ENCODE measurements at regions not wholly inside any gene's neighbourhood (a gene's known extent, or its start where the extent isn't known, plus 50 kb on each side); places are given as distances from the start of the nearest gene placed in this dataset.

DNA sequence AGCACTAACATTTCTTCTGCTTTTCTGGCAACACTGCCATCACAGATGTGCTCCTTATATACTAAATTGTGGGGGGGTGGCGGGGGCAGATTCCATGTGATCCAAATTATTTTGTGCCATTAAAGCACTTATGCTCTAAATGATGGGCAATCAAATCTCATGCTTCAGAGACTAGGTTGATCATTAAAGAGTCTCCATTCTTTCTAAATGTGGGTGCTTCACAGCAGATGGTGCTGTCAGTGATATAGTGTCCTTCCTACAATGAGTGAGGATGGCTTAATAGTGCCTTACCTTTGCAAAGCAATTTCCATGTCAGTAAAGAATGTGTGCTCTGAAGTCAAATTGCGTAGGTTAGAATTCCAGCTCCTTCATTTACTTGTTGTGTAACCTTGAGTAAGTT is 589.8 kb downstream of the ETS1 start:
- no peaks in the 10 kb centered on the region for H3K36me3 ChIP-seq
- DNase-seq (ENCODE audit: low spot score) (no peak), ATAC-seq (ENCODE audit: insufficient number of reproducible peaks, low FRiP score, low read depth) (no peak)
- peaks cover 0 to 29% of the 10 kb centered on the region in 2 donors for H3K4me1 ChIP-seq (ENCODE audit: control insufficient read depth in 1 of 2, low read depth in 2 of 2)
- no peak overlapping the region for H3K27ac ChIP-seq
- no peaks in the 10 kb centered on the region for H3K9me3 ChIP-seq
- no peak overlapping the region for H3K4me3 ChIP-seq
- TF ChIP-seq, protein P1, sequence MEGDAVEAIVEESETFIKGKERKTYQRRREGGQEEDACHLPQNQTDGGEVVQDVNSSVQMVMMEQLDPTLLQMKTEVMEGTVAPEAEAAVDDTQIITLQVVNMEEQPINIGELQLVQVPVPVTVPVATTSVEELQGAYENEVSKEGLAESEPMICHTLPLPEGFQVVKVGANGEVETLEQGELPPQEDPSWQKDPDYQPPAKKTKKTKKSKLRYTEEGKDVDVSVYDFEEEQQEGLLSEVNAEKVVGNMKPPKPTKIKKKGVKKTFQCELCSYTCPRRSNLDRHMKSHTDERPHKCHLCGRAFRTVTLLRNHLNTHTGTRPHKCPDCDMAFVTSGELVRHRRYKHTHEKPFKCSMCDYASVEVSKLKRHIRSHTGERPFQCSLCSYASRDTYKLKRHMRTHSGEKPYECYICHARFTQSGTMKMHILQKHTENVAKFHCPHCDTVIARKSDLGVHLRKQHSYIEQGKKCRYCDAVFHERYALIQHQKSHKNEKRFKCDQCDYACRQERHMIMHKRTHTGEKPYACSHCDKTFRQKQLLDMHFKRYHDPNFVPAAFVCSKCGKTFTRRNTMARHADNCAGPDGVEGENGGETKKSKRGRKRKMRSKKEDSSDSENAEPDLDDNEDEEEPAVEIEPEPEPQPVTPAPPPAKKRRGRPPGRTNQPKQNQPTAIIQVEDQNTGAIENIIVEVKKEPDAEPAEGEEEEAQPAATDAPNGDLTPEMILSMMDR (IDR thresholded peaks at IDR 0.05): no peak
- no peaks in the 10 kb centered on the region for H3K27me3 ChIP-seq (replicated peaks; ENCODE audit: insufficient read depth)

DNA sequence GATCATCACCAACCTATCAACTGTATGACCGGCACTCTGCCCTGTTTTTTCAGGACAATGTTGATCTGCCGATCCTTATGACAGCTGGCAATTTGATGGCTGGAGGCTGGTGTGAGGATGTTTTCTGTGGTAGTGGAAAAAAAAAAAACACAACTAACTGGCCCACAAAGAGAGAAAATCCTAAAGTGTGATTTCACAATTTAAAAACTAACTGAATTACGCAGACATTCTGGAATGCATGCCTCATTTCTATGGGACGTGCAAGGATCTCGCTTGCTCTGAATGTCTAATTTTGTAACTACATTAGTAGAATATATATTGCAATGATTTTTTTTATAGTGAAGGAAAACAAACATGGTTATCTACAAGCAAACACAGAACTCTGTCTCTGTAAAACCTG is 590.5 kb downstream of the ETS1 start:
- peak overlapping the region in 1 of 2 donors; percentile 36 for H3K27ac ChIP-seq
- H3K4me1 ChIP-seq (ENCODE audit: control insufficient read depth in 1 of 2, low read depth in 2 of 2): peaks cover 0 to 29% of the 10 kb centered on the region in 2 donors
- no peaks in the 10 kb centered on the region for H3K9me3 ChIP-seq
- TF ChIP-seq, protein P1 (IDR thresholded peaks at IDR 0.05): no peak
- no peak overlapping the region for H3K4me3 ChIP-seq
- H3K36me3 ChIP-seq: no peaks in the 10 kb centered on the region
- ATAC-seq (ENCODE audit: insufficient number of reproducible peaks, low FRiP score, low read depth) (no peak), DNase-seq (ENCODE audit: low spot score) (no peak)
- no peaks in the 10 kb centered on the region for H3K27me3 ChIP-seq (replicated peaks; ENCODE audit: insufficient read depth)

GRCh38 chr11:127995921-127996320 is 591.4 kb downstream of the ETS1 start:
- DNase-seq (ENCODE audit: low spot score): no peak
- Histone ChIP-seq H3K27me3 (replicated peaks; ENCODE audit: insufficient read depth) (no peaks in the 10 kb centered on the region), H3K27ac (no peak overlapping the region), H3K36me3 (no peaks in the 10 kb centered on the region), H3K4me1 (ENCODE audit: control insufficient read depth in 1 of 2, low read depth in 2 of 2) (peaks cover 0 to 29% of the 10 kb centered on the region in 2 donors), H3K4me3 (no peak overlapping the region), H3K9me3 (no peaks in the 10 kb centered on the region)
- TF ChIP-seq, protein P1 (IDR thresholded peaks at IDR 0.05): no peak
- ATAC-seq (ENCODE audit: insufficient number of reproducible peaks, low FRiP score, low read depth): no peak

- TF ChIP-seq, protein P1 (IDR thresholded peaks at IDR 0.05): no peak
- no peak for DNase-seq (ENCODE audit: low spot score)
- no peaks in the 10 kb centered on the region for H3K36me3 ChIP-seq
These were observed 592.6 kb downstream of the ETS1 start for GRCh38 chr11:127994736-127995135.

DNA sequence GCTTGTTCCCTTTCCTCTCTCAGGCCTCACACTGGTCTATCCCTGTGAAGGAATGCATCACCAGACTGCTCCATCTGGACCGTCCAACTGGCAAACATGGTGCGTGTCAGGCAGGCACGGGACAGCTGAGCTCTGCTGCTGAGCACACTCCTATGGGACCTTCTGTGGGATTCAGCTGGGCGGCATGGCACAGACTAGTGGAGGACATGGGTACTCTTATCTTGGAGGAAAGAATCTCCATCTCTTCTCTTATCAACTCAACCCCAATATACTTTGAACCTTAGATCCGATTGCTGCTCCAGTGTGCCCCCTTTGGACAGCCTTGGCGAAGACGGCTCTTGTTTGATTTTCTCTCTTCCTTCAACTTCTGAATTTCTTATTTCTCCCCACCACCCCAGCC is 593.6 kb downstream of the ETS1 start:
- Histone ChIP-seq H3K27ac (no peak overlapping the region), H3K4me3 (no peak overlapping the region), H3K9me3 (no peaks in the 10 kb centered on the region), H3K4me1 (ENCODE audit: control insufficient read depth in 1 of 2, low read depth in 2 of 2) (peaks cover 0 to 29% of the 10 kb centered on the region in 2 donors), H3K27me3 (replicated peaks; ENCODE audit: insufficient read depth) (no peaks in the 10 kb centered on the region), H3K36me3 (no peaks in the 10 kb centered on the region)
- DNase-seq (ENCODE audit: low spot score) (no peak), ATAC-seq (ENCODE audit: insufficient number of reproducible peaks, low FRiP score, low read depth) (no peak)
- TF ChIP-seq, protein P1 (IDR thresholded peaks at IDR 0.05): no peak

More at GRCh38 chr11:127994736-127995135, 592.6 kb downstream of the ETS1 start:
- ATAC-seq (ENCODE audit: insufficient number of reproducible peaks, low FRiP score, low read depth): no peak
- no peak overlapping the region for H3K4me3 ChIP-seq
- H3K9me3 ChIP-seq: no peaks in the 10 kb centered on the region
- H3K27ac ChIP-seq: peak overlapping the region in 1 of 2 donors; percentile 40
- peaks cover 0 to 29% of the 10 kb centered on the region in 2 donors for H3K4me1 ChIP-seq (ENCODE audit: control insufficient read depth in 1 of 2, low read depth in 2 of 2)
- no peaks in the 10 kb centered on the region for H3K27me3 ChIP-seq (replicated peaks; ENCODE audit: insufficient read depth)
